OCI-LY3 (cell line): ENCODE measurements at regions not wholly inside any gene's neighbourhood (a gene's known extent, or its start where the extent isn't known, plus 50 kb on each side); places are given as distances from the start of the nearest gene placed in this dataset.

Experiments
- H2AFZ ChIP-seq: fragments of 200-600, 300-600 bp; shearing (Covaris generic); 2 replicates; pipeline ENCODE4 v1.6.0; 2014; ENCODE audit warnings: antibody characterized with exemption, low read depth, low read length
- H3K27ac ChIP-seq: fragments of 200-600, 300-600 bp; sonication (generic); 2 replicates; pipeline ENCODE4 v1.5.1; 2014; ENCODE audit warnings: mild to moderate bottlenecking, low read length, moderate library complexity, mixed read lengths
- H3K27me3 ChIP-seq: fragments of 200-600, 300-600 bp; sonication (generic); 2 replicates; pipeline ENCODE4 v1.6.1; 2014; ENCODE audit warnings: low read depth, low read length, mixed read lengths
- H3K36me3 ChIP-seq: fragments of 200-600, 300-600 bp; sonication (generic); replicated peaks from 2 replicates; pipeline ENCODE3; 2014; ENCODE audit warnings: low read depth, low read length, mixed read lengths
- H3K4me1 ChIP-seq: fragments of 300-600, 200-600 bp; sonication (generic); 2 replicates; pipeline ENCODE4 v1.6.1; 2014; ENCODE audit warnings: low read length, mixed read lengths
- H3K4me2 ChIP-seq: fragments of 200-600, 300-600 bp; sonication (generic); 2 replicates; pipeline ENCODE4 v1.6.1; 2014; ENCODE audit warnings: low read length, mixed read lengths
- H3K4me3 ChIP-seq: fragments of 300-600, 200-600 bp; sonication (generic); 2 replicates; pipeline ENCODE4 v1.5.1; 2014; ENCODE audit warnings: antibody characterized with exemption, mild to moderate bottlenecking, low read length, moderate library complexity
- H3K79me2 ChIP-seq: fragments of 300-600, 200-600 bp; shearing (Covaris generic); 2 replicates; pipeline ENCODE4 v1.6.1; 2014; ENCODE audit warnings: mild to moderate bottlenecking, low read length, mixed read lengths
- H3K9ac ChIP-seq: fragments of 300-600, 200-600 bp; shearing (Covaris generic); 2 replicates; pipeline ENCODE4 v1.6.0; 2014; ENCODE audit warnings: mild to moderate bottlenecking, low read length, moderate library complexity
- H3K9me3 ChIP-seq: fragments of 200-600, 300-600 bp; shearing (Covaris generic); 2 replicates; pipeline ENCODE4 v1.6.1; 2014; ENCODE audit warnings: low read length, mixed read lengths; ENCODE audit not compliant: insufficient read depth
- H4K20me1 ChIP-seq: fragments of 200-600, 300-600 bp; sonication (generic); 2 replicates; pipeline ENCODE4 v1.6.1; 2016; ENCODE audit warnings: low read length, mixed read lengths; ENCODE audit not compliant: insufficient read depth
- CTCF ChIP-seq: fragments of 200-600, 300-600 bp; sonication (generic); IDR thresholded peaks from 2 replicates; pipeline ENCODE4 v1.5.1; 2014; ENCODE audit warnings: antibody characterized with exemption, low read length, low read depth
- EZH2phosphoT487 ChIP-seq: fragments of 200-600 bp; shearing (Covaris generic); IDR thresholded peaks from 2 replicates; pipeline ENCODE4 v1.6.1; 2018; ENCODE audit warnings: antibody characterized with exemption, mixed run types, low read depth

DNA sequence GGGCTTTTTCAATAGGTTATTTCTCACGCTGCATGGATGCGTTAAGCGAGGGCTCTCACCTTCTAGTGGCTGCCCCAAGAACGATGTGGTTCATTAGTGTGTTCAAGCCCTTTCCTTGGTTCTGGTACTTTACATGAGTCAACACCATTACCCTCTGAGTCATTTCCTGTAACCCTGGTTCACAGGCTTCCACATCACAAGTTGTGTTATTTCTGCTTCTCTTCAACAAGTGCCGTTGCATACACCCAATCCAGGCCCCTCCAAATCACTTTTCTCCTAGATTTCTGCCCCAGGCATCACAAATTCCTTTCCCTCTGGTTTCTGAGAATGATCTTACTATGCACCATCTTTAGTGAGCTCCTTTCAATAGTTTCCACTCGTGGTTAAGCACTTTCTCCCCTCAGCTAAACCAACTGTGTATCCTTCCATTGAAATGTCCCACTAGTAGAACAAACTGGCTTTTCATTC, 69.5 kb upstream of the RAD23B start:
- no peak overlapping the region for H3K9ac ChIP-seq
- no peaks in the 10 kb centered on the region for H3K36me3 ChIP-seq
- H3K9me3 ChIP-seq = no peaks in the 10 kb centered on the region
- H3K4me2 ChIP-seq = peak overlapping the region; percentile 45
- peaks cover 13% of the 10 kb centered on the region for H3K27me3 ChIP-seq
- no peak for TF ChIP-seq EZH2phosphoT487
- no peak for TF ChIP-seq CTCF
- H3K4me1 ChIP-seq = peaks cover 11% of the 10 kb centered on the region
- H3K4me3 ChIP-seq = peak overlapping the region; percentile 18; the same call in 1 of the 2 replicates
- no peaks in the 10 kb centered on the region for H4K20me1 ChIP-seq
- no peak overlapping the region for H3K27ac ChIP-seq
- no peak overlapping the region for H2AFZ ChIP-seq
- H3K79me2 ChIP-seq = no peaks in the 10 kb centered on the region

DNA sequence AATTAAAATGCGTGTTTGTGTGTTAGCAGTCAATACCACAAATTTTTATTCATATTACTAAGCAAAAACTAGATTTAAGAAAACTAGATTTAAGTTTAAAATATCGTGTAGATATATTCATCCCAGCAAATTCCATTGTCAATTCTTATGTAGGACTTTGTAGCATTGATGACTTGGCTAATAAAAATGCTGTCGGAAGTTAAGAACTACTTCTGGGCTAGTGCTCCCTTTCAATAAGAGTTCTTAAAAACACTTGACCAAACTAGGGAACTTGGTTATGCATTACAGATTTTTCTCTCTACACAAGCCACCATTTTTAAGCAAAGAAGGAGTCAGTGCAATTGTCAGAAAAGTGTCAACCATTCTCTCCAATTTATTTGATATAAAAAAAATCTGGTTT, 68.7 kb upstream of the RAD23B start:
- Histone ChIP-seq H2AFZ (no peak overlapping the region), H3K4me3 (no peak overlapping the region), H4K20me1 (no peaks in the 10 kb centered on the region), H3K9ac (no peak overlapping the region), H3K4me1 (peaks cover 19% of the 10 kb centered on the region), H3K27ac (no peak overlapping the region), H3K27me3 (peaks cover 10% of the 10 kb centered on the region), H3K36me3 (no peaks in the 10 kb centered on the region), H3K9me3 (no peaks in the 10 kb centered on the region), H3K79me2 (no peaks in the 10 kb centered on the region), H3K4me2 (no peak overlapping the region)
- no peak for TF ChIP-seq CTCF
- no peak for TF ChIP-seq EZH2phosphoT487

- Histone ChIP-seq H3K27me3 (peaks cover 10% of the 10 kb centered on the region), H4K20me1 (no peaks in the 10 kb centered on the region), H3K9me3 (no peaks in the 10 kb centered on the region), H3K36me3 (no peaks in the 10 kb centered on the region), H3K4me2 (no peak overlapping the region), H2AFZ (no peak overlapping the region), H3K9ac (no peak overlapping the region), H3K4me3 (no peak overlapping the region), H3K79me2 (no peaks in the 10 kb centered on the region), H3K4me1 (peaks cover 24% of the 10 kb centered on the region), H3K27ac (no peak overlapping the region)
- TF ChIP-seq EZH2phosphoT487 = no peak
- TF ChIP-seq CTCF = no peak
These were observed 68.2 kb upstream of the RAD23B start for GRCh38 chr9:107214915-107215314.

GRCh38 chr9:107215381-107215780, 67.7 kb upstream of the RAD23B start:
- TF ChIP-seq CTCF (no peak), EZH2phosphoT487 (no peak)
- peaks cover 29% of the 10 kb centered on the region for H3K4me1 ChIP-seq
- no peak overlapping the region for H3K27ac ChIP-seq
- H3K9ac ChIP-seq = no peak overlapping the region
- H3K4me3 ChIP-seq = no peak overlapping the region
- H3K4me2 ChIP-seq = no peak overlapping the region
- H2AFZ ChIP-seq = no peak overlapping the region
- H3K36me3 ChIP-seq = no peaks in the 10 kb centered on the region
- no peaks in the 10 kb centered on the region for H4K20me1 ChIP-seq
- no peaks in the 10 kb centered on the region for H3K79me2 ChIP-seq
- H3K9me3 ChIP-seq = no peaks in the 10 kb centered on the region
- H3K27me3 ChIP-seq = peaks cover 10% of the 10 kb centered on the region
